ENCODE measurements at regions not wholly inside any gene's neighbourhood (a gene's known extent, or its start where the extent isn't known, plus 50 kb on each side); places are given as distances from the start of the nearest gene placed in this dataset.

- in situ Hi-C loops (cut with MboI; ENCODE audit: low sequenced_read_pairs) (no loop called here), dilution Hi-C loops (cut with HindIII; ENCODE audit: low sequenced_read_pairs, unreplicated experiment) (no loop called here), intact Hi-C loops (cut with micrococcal nuclease) (no loop called here)
- H3K79me1 ChIP-seq (ENCODE audit: low read depth in 1 of 2, low read length in 2 of 2), result no peaks in the 10 kb centered on the region
- no peak overlapping the region for H3K9ac ChIP-seq (ENCODE audit: low read depth, low read length)
- no peaks in the 10 kb centered on the region for H3K36me3 ChIP-seq (ENCODE audit: control insufficient read depth, insufficient read depth, low read length)
- no peak overlapping the region for H3K27ac ChIP-seq (ENCODE audit: insufficient read depth, low read length)
- H2BK15ac ChIP-seq (ENCODE audit: low read depth, low read length), result no peak overlapping the region
- H3K4me1 ChIP-seq (ENCODE audit: control insufficient read depth, insufficient read depth, low read length), result no peaks in the 10 kb centered on the region
- no peak overlapping the region for H2AK9ac ChIP-seq (replicated peaks; ENCODE audit: low read depth, low read length, poor library complexity)
- DNase-seq (no peak), ATAC-seq (ENCODE audit: low read depth) (no peak)
- no TSS peak for BruUV-seq (replicated peaks)
- no peak overlapping the region for H3K4ac ChIP-seq (ENCODE audit: low read depth, low read length)
- H3K18ac ChIP-seq (ENCODE audit: low read depth, low read length), result no peak overlapping the region
- ChIA-PET POLR2A (ENCODE audit: unreplicated experiment) (no interaction called here), CTCF (no interaction called here)
- no peak overlapping the region for H3K4me3 ChIP-seq (ENCODE audit: insufficient read depth, low read depth, low read length)
- H4K8ac ChIP-seq (ENCODE audit: low read depth in 2 of 2, low read length in 2 of 2), result no peak overlapping the region
- no peak overlapping the region for H2AK5ac ChIP-seq (ENCODE audit: low read depth, low read length)
- no peak overlapping the region for H2BK20ac ChIP-seq (ENCODE audit: low read depth, low read length)
- H4K91ac ChIP-seq (ENCODE audit: insufficient read depth, low read depth, low read length), result no peak overlapping the region
- H3K4me2 ChIP-seq (ENCODE audit: low read depth, low read length), result no peak overlapping the region
- H2BK5ac ChIP-seq (ENCODE audit: low read depth, low read length, poor library complexity, severe bottlenecking), result no peak overlapping the region
- H4K5ac ChIP-seq (ENCODE audit: low read depth, low read length), result no peak overlapping the region
- H3K56ac ChIP-seq (ENCODE audit: extremely low read depth, insufficient read depth, low read length), result no peak overlapping the region
- no peaks in the 10 kb centered on the region for H3K9me3 ChIP-seq (ENCODE audit: control insufficient read depth, insufficient read depth, low read length)
- no peaks in the 10 kb centered on the region for H4K20me1 ChIP-seq (ENCODE audit: insufficient read depth, low read length)
- H3K14ac ChIP-seq (replicated peaks; ENCODE audit: low read depth, low read length), result no peak overlapping the region
- no peak for TF ChIP-seq CEBPB (IDR thresholded peaks at IDR 0.05; ENCODE audit: low read depth, low read length)
- TF ChIP-seq, protein P1, sequence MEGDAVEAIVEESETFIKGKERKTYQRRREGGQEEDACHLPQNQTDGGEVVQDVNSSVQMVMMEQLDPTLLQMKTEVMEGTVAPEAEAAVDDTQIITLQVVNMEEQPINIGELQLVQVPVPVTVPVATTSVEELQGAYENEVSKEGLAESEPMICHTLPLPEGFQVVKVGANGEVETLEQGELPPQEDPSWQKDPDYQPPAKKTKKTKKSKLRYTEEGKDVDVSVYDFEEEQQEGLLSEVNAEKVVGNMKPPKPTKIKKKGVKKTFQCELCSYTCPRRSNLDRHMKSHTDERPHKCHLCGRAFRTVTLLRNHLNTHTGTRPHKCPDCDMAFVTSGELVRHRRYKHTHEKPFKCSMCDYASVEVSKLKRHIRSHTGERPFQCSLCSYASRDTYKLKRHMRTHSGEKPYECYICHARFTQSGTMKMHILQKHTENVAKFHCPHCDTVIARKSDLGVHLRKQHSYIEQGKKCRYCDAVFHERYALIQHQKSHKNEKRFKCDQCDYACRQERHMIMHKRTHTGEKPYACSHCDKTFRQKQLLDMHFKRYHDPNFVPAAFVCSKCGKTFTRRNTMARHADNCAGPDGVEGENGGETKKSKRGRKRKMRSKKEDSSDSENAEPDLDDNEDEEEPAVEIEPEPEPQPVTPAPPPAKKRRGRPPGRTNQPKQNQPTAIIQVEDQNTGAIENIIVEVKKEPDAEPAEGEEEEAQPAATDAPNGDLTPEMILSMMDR (conservative IDR thresholded peaks at IDR 0.05; ENCODE audit: low read depth, low read length), result no peak
- no peak for TF ChIP-seq MAZ (IDR thresholded peaks at IDR 0.05; ENCODE audit: borderline replicate concordance, low read depth, low read length)
- no peak for TF ChIP-seq POLR2A (IDR thresholded peaks at IDR 0.05; ENCODE audit: low read depth, low read length)
- TF ChIP-seq SMC3 (IDR thresholded peaks at IDR 0.05; ENCODE audit: low read depth, low read length), result no peak
- TF ChIP-seq MXI1 (IDR thresholded peaks at IDR 0.05; ENCODE audit: borderline replicate concordance, low read depth, low read length), result no peak
- TF ChIP-seq USF2 (IDR thresholded peaks at IDR 0.05; ENCODE audit: low read depth, low read length), result no peak
- TF ChIP-seq NFE2L2 (IDR thresholded peaks at IDR 0.05; ENCODE audit: low read depth, low read length), result no peak
- no peak for TF ChIP-seq FOS (IDR thresholded peaks at IDR 0.05; ENCODE audit: low read depth, low read length)
- TF ChIP-seq CHD1 (IDR thresholded peaks at IDR 0.05; ENCODE audit: low read depth, low read length), result no peak
- H3K27me3 ChIP-seq (ENCODE audit: control insufficient read depth, insufficient read depth, low read length), result no peaks in the 10 kb centered on the region
- H2AFZ ChIP-seq (replicated peaks; ENCODE audit: low read length, poor library complexity), result no peak overlapping the region
- H2BK120ac ChIP-seq (ENCODE audit: low read depth, low read length), result no peak overlapping the region
- H3K9me1 ChIP-seq (ENCODE audit: insufficient read depth, low read length), result peaks cover 2% of the 10 kb centered on the region; the same call in 1 of the 2 replicates
- no CpG with 5 or more reads among the region's 2 CpGs for WGBS, 2 experiments (ENCODE audit: extremely low coverage in 2 of 2, insufficient read length in 1 of 2)
- H3K23ac ChIP-seq (ENCODE audit: low read depth, low read length), result no peak overlapping the region
Measured at GRCh38 chr11:96523656-96524055, 133.8 kb downstream of the JRKL start.

Data from IMR-90 (cell line).